GM21786 (cell line): ENCODE measurements at regions not wholly inside any gene's neighbourhood (a gene's known extent, or its start where the extent isn't known, plus 50 kb on each side); places are given as distances from the start of the nearest gene placed in this dataset.
"Not testable (repeated sequence)": the region's sequence is repeated elsewhere in the genome, so short reads cannot be mapped to it uniquely, and the experiment has no call there.

Source experiments
- ATAC-seq: cut with Tn5 transposase; IDR thresholded peaks from one replicate; pipeline ENCODE4 v1.9.1; 2021; ENCODE audit not compliant: unreplicated experiment

DNA sequence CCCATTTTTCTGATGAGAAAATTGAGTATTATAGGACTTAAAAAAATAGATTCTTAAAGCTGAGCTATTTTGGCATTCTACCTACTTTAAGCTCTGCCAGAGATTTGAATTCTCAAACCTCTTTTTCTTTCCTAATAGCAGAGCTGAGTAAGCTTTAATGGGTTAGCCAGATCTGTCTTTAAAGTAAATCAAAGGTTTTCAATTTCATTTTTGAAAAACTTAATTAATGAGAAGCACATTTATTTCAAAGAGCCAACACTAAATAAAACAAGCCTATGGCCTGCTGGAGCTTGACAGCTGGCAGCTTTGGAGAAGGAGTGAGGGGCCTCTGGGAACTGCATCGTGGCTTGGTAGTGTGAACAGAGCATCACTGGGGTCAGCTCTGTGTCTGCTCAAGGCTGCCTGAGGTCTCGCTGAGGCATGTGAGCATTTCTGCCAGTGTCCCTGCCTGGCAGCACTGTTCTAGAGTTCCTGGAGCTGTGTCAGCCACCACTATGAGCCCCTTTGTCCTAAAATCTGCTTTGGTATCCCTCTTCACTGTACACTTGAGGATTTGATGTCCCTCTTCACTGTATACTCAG is 50.4 kb upstream of the PRSS23 start:
- no peak for ATAC-seq

DNA sequence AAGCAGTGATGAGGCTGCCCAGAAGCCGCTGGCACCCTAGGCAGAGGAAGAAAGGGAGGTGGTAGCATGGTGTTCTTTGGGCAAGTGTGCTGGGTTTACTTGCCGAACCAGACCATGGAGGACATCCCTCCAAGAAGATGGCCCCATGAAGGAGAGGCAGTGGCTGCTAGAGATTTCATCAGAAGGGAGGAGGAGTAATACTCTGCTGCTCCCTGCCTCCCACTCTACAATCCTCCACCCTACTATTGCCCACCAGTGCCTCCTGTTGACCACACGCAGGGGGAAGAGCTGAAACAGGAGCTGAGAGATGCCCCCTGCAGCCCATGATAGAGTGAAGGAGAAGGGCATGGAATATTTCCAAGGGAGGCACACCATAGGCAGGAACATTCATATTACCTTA is 51.0 kb upstream of the PRSS23 start:
- ATAC-seq: no peak

DNA sequence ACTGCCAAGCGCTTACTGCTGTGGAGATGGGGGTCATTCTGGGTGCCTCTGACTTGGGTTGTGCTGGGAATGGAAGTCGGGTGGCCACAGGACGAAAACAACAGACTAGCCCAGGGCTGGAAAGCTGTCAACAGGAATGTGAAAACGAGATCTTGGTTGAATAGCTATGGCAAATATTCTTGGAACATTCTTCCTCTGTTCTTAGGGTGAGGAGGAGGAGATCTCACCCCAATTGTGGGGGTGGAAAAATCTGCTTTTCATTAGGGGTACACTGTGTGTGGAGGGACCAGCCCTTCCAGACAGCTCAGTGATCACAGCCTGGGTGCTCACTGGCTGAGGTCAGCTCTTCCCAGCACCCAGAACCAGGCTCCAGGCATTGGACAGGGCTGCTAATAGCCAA is 52.0 kb upstream of the PRSS23 start:
- no peak for ATAC-seq

DNA sequence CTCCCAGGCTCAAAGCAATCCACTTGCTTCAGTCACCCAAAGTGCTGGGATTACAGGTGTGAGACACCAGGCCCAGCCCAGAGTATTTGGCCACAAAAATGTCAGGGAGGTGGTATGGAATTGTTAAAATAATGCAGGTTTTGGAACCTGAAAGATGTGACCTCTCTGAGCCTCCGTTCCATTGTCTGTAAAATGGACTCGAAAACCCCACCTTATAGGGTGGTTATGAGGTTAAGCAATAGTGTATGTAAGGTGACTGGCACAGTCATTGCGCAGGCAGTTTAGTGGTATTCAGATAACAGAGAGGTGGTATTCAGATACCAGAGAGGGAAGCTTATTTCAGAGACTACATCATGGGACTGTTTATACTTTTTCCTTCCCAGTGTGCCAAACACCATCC is 52.5 kb upstream of the PRSS23 start:
- no peak for ATAC-seq

DNA sequence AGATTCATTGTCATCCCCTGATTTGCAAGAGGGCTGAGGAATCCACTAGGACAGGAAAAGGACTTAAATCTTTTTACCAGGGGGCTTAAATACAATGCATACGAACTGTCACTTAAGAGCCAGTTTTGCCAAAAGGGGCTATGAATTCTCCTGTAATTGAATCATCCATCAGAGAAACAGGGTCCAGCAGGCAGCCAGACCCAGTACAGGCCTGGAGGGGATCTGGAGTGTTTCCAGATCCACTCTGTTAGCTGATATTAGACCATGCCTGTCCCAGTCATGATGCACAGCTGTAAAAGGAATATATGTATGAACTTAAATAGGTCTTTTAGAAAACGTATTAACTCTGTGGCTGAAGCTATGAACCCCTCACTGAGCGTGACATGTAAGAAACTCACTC is 53.8 kb upstream of the PRSS23 start:
- no peak for ATAC-seq

DNA sequence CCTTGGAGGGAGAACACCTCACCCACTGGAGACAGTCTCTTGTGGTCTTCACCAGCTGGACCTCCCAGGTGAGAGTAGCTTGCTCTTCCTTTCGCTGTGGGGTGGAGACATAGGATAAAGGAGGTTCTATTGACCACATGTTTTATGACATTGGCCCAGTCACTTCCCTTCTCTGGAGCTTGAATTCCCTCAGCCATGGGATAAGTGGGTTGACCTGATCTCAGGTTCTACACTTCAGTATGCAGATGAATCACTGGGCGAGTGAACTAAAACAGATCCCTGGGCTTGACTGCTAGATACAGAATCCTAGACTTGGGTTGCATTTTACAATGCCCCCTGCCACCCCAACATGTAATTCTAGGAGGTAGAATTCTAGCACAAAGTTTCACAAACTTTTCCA is 54.8 kb upstream of the PRSS23 start:
- no peak for ATAC-seq

DNA sequence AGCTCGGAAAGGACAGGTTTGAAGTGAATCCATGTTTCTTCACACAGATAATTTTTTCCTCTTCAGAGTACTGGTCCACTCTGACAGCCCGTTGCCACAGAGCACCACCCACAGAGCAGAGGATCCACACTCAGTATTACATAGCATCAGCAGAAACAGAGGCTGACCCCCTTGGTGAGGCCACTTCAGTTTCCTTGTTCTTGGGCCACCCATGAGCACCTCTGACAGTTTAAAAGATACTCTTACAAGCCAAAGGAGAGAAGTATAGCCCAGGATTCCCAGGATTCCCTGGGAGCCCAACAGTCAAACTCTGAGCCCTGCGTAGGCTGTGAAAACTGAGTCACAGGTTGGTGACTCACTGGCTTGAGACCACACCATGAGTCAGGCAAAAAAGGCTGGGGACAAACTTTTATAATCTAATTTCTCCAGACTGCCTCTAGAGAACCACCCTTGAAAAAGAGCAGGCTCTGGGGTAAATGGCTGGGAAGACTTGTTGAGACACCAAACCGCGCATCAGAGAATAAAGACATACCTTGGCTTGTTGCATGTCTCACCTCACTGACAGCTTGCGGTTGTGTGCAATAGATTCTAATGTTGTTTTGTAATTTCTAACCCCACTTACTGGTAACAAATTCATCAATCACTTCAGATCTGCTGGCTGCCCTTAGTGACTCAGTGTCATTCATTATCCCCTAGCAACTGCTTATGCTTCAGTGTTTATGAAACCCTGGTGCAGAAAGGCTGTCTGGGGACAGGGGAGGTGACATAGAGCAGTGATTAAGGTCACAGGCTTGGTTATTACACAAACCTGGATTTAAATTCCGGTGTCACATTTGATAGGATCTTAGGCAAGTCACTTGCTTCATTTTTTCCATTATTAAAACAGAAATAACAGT is 56.9 kb upstream of the PRSS23 start:
- peak; percentile 58 for ATAC-seq

DNA sequence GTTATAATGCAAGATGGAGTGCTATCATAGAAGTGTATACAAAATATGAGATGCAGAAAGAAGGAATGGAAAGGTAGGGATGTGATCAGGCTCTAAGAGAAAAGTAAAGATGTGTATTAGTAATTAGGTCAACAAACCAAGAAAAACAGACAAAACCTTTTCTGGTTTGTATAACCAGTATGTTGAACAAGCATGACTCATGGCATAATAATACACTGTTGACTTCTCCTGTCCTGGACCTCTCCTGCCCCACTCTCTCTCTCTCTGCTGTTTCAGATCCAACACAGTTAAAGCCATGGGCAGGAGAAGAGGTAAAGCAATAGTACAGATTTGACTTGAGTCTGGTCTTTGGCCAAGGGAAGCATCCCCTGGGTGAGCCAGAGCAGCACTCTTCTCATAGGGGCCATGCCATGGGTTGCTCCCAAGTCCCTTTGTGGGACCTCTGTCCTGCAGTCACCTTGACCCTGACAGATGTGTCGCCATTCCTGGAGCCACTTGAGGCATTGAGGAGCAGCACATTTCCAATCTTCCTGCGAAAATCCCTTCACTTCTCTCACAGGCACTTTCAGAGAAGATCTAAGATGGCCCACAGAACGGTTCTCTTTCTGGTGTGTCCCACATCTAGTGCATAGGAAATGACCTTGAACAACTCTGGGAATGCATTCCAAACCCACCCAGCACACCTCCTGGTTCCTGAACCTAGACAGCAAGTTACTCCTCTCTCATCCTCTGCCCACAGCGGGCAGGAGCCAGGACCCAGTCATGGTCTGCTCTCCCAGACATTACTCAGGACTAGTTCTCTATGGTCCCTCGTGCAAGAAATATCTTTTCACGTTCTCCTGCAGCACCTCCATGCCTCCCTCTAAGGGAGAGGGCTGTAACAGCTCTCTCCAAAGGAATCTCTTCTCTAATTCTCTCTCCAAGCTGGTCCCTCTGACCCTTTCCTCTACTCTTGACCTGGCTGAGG is 58.2 kb upstream of the PRSS23 start:
- no peak for ATAC-seq

DNA sequence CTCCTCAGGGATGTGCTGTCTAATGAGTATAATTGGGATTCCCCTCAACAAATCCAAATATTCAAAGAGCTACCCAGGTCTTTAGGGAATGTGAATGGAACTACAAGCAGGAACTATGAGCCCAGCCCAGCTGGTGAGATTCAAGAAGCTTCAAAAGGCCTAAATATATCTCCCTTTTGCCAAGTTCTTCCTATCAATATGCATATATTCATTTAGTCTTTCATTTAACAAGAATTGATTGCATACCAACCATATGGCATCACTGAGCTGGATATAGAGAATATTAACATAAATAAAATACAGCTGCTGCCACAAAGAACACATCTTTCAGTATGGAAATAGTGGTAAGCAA is 58.9 kb upstream of the PRSS23 start:
- ATAC-seq: no peak

DNA sequence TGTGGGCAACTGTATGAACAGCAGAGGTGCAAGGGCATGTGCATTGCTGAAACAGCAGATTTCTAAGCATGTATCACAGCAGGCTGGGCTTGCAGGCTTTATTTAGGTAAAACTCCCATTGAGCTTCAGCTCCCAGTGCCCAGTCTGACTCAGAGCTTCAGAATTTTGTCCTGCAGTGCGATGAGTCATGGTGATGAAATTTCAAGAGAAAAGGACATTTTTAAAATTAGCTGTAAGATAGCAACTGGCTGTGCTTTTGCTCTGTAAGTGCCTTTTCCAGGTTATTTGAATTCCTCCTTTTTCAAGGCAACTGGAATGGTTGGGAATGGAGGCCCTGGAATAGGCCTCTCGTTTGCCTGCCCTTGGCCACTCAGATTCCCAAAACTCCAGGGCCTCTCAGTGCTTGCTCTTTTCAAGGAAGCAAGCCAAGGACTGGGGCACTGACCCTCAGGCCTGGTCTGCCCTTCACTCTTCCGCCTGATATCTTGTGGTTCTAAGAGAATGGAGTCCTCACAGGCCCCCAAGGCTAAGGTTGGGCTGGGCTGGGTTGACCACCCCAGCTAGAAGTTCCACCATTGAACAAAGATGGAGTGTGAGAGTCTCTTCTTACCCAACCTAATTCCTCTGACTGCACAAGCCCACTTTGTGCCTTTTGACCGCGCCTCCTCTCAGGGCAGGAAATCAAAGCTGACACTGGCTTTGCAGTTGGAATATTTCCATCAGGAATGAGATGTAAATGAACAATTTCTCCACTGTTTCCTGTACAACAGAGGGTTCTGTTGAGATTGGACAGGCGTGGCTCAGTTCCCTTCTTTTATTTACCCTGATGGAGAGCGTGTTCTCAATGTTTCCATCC is 59.5 kb upstream of the PRSS23 start:
- ATAC-seq: no peak

DNA sequence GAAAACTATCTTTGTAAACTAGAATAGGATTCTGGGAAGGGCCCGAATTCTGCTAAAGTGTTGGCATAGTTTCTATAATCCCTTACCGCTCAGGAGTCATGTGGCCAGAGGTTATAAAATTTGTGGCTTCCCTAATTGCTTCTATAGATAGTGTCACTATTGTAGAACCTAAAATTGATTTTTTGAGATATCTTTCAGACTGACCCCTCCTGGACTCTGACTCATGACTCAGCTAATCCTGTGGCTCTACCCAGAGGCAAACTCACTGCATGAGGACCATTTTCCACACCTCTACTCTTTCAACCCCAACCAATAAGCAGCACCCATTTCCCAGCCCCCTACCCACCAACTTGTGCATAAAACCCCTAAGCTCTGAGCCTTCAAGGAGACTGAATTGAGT is 61.8 kb upstream of the PRSS23 start:
- no peak for ATAC-seq

DNA sequence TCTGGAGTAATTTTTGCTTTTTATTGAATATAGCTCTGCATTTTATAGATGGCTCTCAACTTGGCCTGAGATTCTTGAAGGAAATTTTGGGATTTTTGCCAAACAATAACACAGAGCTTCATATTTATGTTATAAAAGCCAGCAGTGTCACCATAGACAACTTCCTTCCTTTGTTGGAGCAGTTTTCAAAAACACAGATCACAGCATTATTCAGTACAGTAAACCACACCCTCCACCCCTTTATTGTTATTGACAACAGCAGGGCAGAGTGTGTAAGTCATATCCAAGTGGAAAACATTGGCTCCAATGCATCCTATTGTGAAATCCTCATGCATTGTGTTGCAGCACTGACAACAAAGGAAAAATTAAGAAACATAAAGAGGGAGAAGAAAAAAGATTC is 62.6 kb upstream of the PRSS23 start:
- ATAC-seq: no peak

DNA sequence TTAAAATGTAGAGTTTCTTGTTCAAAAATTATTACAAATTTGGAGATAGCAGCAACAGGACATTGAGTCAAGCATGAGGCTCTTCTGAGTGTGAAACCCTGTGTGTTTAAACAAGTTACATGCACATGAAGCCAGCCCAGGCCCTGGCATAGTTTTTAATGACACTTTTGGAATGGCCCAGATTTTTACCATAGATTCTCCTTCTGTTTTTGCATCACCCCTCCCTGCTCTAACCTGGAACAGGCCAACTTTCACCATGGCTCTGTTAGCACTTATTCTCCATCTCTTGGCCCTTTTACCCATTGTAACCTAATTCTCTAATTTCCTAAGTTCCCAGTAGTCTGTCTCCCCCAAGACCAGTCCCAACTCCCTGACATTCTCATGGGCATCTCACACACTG is 63.1 kb upstream of the PRSS23 start:
- no peak for ATAC-seq

DNA sequence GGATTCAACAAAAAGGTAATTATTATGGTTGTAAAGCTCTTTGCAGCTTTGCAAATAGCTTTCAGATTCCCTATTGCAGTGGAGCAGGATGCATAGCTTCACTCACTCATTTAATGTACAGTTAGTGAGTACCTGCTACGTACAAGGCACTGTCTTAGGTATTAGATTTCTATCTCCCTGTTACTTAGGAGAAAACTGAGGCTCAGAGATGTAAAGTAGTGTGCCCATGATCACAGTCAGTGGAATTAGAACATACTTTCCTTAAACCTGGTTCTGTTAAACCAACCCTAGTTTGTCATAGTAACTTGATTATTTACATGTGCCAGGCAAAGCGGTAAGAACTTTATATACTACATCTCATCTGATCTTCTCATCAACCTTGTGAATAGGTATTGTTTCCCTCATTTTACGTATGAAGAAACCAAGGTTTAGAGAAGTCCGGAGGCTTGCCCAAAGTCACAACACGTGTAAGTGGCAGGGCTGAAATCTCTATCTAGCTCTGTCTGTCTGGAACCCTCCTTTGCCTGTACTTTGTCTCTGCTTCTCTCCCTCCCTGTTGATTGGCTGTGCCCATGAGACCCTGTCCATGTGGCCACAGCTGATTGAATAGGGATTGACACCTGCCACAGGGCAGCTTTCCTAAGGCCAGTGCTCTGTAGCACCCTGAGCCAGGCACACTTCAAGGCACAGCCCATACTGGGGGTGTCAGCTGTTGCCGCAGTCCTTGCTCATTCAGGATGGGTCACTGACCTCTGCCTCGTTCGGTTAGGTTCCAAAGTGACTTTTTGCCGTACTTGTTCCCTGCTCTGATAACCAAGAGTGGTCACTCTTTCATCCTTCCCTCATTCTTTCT is 63.8 kb upstream of the PRSS23 start:
- ATAC-seq: no peak

DNA sequence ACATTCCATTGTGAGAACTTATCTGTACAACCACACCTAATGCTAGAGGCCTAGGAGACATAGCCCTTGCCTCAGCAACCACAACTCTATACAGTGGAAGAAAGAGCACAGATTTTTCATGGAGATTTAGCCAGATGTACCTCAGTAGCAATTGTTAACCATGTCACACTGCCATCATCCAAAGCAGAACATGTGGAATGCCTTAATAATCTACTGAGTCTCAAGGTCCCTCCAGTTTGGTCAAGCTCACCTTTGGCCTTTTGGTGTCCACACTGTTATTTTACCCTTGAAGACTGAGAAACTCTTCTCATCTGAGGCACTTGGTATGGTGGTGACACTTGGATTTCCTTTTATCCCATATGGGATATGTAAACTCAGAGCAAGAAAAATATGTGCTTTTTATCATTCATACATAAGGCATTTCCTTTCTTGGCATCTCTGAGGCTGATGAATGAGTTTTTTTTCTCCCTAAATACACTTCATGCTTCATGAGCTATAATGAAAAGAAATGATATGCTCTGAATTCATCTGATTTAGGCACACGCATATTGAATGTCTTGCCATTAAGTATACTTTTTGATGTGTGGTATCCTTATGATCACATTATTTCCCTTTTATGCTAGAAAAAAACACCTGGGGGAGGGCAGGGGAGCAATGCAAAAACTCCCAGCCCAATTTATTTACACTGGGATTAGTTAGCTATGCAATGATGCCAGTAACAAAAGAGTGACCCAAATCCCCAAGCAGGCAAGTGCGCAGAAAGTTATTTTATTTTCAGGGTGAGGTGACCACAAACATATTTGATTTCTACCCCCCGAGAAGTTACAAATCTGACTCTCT is 63.3 kb upstream of the ME3 start:
- no peak for ATAC-seq

DNA sequence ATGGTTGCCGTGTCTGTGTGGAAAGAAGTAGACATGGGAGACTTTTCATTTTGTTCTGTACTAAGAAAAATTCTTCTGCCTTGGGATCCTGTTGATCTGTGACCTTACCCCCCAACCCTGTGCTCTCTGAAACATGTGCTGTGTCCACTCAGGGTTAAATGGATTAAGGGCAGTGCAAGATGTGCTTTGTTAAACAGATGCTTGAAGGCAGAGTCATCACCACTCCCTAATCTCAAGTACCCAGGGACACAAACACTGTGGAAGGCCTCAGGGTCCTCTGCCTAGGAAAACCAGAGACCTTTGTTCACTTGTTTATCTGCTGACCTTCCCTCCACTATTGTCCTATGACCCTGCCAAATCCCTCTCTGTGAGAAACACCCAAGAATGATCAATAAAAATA is 60.3 kb upstream of the ME3 start:
- ATAC-seq: not testable (repeated sequence)

DNA sequence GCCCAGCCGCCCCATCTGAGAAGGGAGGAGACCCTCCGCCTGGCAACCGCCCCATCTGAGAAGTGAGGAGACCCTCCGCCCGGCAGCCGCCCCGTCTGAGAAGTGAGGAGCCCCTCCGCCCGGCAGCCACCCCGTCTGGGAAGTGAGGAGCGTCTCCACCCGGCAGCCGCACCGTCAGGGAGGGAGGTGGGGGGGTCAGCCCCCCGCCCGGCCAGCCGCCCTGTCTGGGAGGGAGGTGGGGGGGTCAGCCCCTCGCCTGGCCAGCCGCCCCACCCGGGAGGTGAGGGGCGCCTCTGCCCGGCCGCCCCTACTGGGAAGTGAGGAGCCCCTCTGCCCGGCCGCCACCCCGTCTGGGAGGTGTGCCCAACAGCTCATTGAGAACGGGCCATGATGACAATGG is 59.9 kb upstream of the ME3 start:
- ATAC-seq: not testable (repeated sequence)

DNA sequence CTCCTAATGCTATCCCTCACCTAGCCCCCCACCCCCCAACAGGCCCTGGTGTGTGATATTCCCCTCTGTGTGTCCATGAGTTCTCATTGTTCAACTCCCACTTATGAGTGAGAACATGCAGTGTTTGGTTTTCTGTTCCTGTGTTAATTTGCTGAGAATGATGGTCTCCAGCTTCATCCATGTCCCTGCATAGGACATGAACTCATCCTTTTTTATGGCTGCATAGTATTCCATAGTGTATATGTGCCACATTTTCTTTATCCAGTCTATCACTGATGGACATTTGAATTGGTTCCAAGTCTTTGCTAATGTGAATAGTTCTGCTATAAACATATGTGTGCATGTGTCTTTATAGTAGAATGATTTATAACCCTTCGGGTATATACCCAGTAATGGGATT is 57.2 kb upstream of the ME3 start:
- ATAC-seq: not testable (repeated sequence)

DNA sequence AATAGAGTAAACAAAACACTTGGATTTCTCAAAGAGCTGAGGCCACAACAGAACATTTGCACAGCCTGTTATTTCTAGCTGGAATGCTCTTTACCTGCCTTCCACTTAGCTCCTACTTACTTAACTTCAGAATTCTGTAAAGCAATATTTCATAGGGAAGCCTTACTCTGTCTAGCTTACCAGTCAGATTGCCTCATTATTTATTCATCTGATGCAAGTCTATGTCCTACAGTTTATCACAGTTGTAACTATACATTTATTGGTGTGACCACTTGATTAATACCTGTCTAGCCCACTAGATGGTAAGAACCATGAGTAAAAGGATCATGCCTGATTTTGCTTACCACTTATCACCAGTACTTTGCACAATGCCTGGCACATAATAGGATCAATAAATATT is 56.1 kb upstream of the ME3 start:
- no peak for ATAC-seq
